Ureter (tissue), 1 donor: ENCODE measurements at regions not wholly inside any gene's neighbourhood (a gene's known extent, or its start where the extent isn't known, plus 50 kb on each side); places are given as distances from the start of the nearest gene placed in this dataset.
"Not testable (repeated sequence)": the region's sequence is repeated elsewhere in the genome, so short reads cannot be mapped to it uniquely, and the experiment has no call there.

Experiments
- DNase-seq: peaks from one replicate; pipeline ENCODE4 v3.0.0-alpha.2; 2020; ENCODE audit warnings: low spot score
- donor health status: DM: yes; HTN: yes; CAD: no.

DNA sequence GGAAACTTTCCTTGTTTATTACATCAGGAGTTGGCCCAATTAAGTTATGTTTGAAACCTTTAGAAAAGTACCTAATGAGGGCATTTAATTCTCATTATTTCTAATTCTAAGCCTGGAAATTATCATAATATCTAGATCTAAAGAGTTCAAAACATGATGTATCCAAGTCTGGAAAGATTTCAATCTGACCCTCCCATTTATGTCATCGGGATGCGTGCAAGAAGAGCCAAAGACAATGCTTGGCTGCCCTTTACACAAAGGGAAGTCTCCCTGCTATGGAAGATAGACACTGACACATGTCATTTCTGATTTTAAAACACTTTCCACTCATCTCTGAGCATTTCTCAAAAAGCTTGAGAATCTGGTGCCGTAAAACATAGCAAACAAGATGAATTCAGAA lies 222.4 kb downstream of the ANTXR2 start:
- no peak for DNase-seq

DNA sequence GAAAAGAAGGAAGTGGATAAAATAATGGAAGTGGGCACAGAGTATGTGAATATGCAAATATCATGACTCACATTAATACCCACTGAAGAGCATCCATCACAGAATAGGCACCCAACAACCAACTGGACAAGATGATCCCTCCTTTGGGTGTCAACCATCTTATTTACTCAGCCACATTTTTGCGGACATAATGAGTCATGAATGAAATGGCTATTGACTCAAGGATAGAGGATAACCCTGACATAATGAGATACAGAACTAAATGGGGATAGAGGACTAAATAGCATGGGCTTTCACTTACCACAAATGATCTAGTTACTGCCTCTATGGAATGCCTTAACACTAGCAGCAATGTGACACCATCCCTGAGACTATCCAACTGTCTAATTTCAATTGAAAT lies 224.7 kb downstream of the ANTXR2 start:
- DNase-seq, result no peak

GRCh38 chr4:79847411-79847810 lies 225.6 kb downstream of the ANTXR2 start:
- DNase-seq, result no peak

- no peak for DNase-seq
Measured at GRCh38 chr4:79842162-79842561, 230.9 kb downstream of the ANTXR2 start.

DNA sequence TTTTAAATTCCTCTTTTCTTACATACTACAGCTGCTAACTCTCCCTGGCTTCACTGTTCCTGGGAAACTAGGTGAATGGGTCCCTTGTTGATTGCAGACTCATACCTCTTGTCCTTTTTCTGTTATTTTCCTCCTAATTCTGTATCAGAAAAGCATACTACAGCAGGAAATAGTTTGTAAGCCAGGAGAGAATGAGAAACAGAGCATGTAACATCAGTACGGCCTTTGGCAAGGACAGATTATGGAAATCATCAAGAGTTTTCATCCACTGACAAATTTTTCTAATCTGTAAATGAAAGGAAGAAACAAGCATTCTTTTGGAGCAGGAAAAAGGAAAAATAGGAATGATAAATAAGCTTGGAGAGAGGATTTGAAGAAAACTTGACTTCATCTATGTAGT lies 239.2 kb downstream of the ANTXR2 start:
- DNase-seq, result no peak

DNA sequence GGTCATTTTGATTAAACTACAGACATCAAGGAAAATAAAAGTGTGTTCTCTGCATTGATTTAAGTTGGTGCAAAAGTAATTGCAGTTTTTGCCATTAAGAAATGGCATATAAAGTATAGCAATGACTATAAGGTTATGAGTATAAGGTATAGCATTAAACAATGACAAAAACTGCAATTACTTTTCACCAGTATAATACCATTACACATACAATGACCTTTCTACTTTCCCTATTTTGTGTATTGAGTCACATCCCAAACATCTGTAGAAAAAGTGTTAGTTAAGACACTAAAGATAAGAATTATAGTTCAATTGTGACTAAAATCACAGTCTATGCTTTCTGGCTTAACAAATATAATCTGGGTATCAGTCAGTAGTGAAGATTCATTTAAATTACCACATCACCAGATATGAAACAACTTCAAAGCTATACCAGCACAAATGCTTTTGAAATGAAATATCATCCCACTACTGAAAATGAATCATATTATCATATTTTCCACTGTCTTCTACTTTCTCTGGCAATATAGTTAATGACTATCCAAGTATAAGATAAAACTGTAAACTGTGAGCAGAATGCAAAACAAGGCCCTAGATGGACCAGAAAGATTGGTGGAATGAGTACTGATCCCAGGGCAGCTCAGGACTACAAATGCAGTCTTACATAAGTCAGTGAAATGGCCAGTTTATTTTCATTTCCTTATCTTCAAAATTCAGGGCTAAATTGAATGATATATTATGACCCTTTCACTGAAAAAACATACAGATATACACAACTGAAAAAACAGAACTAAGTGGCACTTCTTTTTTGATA lies 241.1 kb downstream of the ANTXR2 start:
- DNase-seq, result no peak

- DNase-seq, result no peak
Measured at GRCh38 chr4:79831119-79831528, 241.9 kb downstream of the ANTXR2 start.

GRCh38 chr4:79827283-79827682 lies 245.7 kb downstream of the ANTXR2 start:
- no peak for DNase-seq

GRCh38 chr4:79823148-79823763 lies 249.8 kb downstream of the ANTXR2 start:
- DNase-seq, result peak; percentile 61

DNA sequence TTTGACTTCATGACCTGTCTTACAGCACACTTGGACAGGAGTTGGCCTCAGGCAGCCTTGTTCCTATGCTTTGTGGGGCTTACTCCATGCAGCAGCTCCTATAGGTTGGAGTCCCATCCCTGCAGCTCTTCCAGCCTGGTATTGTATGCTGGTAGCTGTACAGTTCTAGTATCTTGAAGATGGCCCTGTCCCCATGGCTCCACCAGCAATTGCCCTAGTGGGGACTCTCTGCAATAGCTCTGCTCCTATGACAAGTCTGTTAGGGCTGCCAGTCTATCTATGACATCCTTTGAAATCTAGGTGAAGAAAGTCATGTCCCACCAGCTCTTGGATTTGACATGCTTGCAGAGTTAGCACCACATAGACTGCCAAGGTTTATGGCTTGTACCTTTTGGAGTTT lies 252.6 kb downstream of the ANTXR2 start:
- no peak for DNase-seq

DNA sequence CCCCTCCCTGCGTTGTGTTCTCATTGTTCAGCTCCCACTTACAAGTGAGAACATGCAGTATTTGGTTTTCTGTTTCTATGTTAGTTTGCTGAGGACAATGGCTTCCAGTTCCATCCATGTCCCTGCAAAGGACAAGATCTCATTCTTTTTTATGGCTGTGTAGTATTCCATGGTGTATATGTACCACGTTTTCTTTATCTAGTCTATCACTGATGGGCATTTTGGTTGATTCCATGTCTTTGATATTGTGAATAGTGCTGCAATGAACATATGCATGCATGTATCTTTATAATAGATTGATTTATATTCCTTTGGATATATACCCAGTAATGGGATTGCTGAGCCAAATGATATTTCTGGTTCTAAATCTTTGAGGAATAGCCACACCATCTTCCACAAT lies 265.1 kb downstream of the ANTXR2 start:
- DNase-seq, result not testable (repeated sequence)

- DNase-seq, result no peak
Measured at GRCh38 chr4:79798047-79798446, 275.0 kb downstream of the ANTXR2 start.

GRCh38 chr4:79796948-79797347 lies 276.1 kb downstream of the ANTXR2 start:
- no peak for DNase-seq

DNA sequence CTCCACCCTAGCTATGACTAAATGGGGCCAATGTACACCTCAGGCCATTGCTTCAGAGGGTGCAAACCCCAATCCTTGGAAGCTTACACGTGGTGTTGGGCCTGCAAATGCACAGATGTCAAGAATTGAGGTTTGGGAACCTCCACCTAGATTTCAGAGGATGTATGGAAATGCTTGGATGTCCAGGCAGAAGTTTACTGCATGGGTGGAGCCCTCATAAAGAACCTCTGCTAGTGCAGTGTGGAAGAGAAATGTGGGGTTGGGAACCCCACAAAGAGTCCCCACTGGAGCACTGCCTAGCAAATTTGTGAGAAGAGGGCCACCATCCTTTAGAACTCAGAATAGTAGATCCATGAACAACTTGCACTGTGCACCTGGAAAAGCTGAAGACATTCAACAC lies 284.1 kb downstream of the ANTXR2 start:
- DNase-seq, result no peak

GRCh38 chr4:79780129-79780528 lies 292.9 kb downstream of the ANTXR2 start:
- no peak for DNase-seq

DNA sequence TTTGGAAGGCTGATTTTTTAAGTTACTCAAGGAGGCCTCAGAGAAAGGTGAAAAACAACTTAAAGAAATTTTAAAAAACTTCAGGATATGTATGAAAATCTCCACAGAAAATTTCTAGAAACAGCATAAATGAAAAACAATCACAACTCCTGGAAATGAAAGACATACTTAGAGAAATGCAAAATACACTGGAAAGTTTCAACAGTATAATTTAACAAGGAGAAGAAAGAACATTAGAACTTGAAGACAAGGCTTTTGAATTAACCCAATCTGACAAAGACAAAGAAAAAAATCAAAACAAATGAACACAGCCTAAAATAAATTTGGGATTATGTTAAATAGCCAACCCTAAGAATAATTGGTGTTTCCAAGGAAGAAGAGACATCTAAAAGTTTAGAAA lies 300.5 kb downstream of the ANTXR2 start:
- no peak for DNase-seq

DNA sequence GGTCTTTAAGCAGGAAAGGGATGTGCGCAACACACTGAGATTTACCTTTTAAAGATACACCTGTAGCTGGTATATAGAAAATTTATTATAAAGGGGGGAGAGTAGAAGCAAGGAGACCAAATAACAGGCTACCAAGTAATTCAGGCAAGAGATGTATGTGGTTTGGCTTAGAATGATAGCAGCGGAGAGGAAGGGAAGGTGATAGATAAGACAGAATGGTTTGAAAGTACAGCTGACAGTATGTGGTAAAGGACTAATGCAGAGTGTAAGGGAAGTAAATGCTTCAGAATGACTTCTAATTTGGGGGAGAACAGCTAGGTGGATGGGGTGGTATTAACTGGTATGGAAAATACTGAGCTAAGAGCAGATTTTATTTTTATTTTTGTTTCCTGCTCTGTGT lies 308.9 kb downstream of the ANTXR2 start:
- DNase-seq, result no peak

GRCh38 chr4:79763486-79764075 lies 309.4 kb downstream of the ANTXR2 start:
- DNase-seq, result no peak

- DNase-seq, result no peak
Measured at GRCh38 chr4:79759793-79760192, 313.2 kb downstream of the ANTXR2 start.

GRCh38 chr4:79757600-79757999 lies 315.4 kb downstream of the ANTXR2 start:
- DNase-seq, result no peak

DNA sequence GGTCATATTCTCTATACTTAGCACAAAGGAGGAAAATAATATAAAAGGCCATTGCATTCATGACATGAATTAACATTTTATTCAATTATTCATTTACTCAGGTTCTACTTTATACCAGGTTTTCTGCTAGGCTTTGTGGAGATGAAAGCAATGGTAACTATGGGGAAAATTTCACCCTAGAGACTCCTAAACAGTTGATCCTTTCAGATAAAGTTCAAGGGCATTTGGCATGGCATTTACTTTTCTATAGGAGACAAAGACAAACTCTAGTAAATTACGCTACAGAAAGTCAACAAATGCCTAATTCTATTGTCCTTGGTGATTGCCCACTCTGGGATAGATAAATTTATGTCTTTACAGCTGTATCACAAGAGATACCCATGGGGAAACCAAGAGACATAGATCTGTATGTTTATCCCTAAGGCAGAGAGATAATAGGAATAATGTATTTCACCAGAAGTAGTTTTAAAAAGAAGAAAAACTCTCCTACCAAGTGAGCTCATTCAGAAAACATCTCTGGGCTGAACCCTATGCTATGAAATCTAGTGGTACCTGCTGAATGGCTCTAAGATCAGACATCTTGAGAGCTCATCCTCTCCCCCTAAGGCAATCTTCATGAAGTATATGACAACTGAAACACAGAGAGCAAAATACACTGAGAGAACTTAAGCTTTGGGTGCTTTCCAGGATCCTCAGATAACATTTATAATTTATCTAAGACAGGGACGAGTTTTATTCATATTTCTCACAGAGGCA lies 316.7 kb downstream of the ANTXR2 start:
- no peak for DNase-seq

DNA sequence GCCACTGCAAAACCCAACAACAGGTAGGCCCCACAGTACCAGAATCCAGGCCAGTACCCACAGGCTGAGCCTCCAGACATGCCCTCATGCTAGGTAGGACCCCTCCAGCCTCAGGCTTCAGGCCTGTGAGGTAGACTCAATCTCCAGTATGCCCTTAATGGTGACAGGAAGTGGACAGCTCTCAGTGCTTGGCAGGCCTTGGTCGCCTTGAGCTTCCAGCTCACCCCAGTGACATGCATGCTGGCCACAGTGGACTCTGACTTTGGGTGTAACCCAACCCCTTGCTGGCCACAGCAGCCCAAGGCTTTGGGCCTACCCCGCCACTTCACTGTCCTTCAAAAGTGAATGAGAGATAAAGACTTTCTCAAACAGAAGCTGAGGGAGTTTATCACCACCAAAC lies 324.2 kb downstream of the ANTXR2 start:
- no peak for DNase-seq
